SK-N-SH (cell line): ENCODE measurements at regions not wholly inside any gene's neighbourhood (a gene's known extent, or its start where the extent isn't known, plus 50 kb on each side); places are given as distances from the start of the nearest gene placed in this dataset.

Experiments
- EP300 ChIP-seq, 2 experiments: IDR thresholded peaks; 2 replicates each; pipeline versions ENCODE4 v1.4.0 to v1.6.1; 2012; ENCODE audit warnings: borderline replicate concordance in 1 of 2, low read depth in 1 of 2, low read length in 1 of 2
- FOXJ3 ChIP-seq: sonication (generic); formaldehyde crosslinking; IDR thresholded peaks from 2 replicates; pipeline ENCODE4 v1.5.1; 2020; ENCODE audit warnings: mild to moderate bottlenecking, missing genetic modification reagents
- JUND ChIP-seq: IDR thresholded peaks from 2 replicates; pipeline ENCODE4 v1.4.0; 2012
- NFIC ChIP-seq: IDR thresholded peaks from 2 replicates; pipeline ENCODE4 v1.4.0; 2012; ENCODE audit warnings: borderline replicate concordance
- NRF1 ChIP-seq: IDR thresholded peaks from 2 replicates; pipeline ENCODE4 v1.6.1; 2012; ENCODE audit warnings: low read depth, mild to moderate bottlenecking, low read length
- POLR2AphosphoS5 ChIP-seq: IDR thresholded peaks from 2 replicates; pipeline ENCODE4 v1.6.1; 2012; ENCODE audit warnings: low read depth, low read length
- RAD21 ChIP-seq: IDR thresholded peaks from 2 replicates; pipeline ENCODE4 v1.6.1; 2012; ENCODE audit warnings: mild to moderate bottlenecking, low read length
- RCOR1 ChIP-seq: fragments of 150-350 bp; IDR thresholded peaks from 2 replicates; pipeline ENCODE4 v1.6.1; 2017; ENCODE audit warnings: antibody characterized with exemption, low read length
- SMC3 ChIP-seq: IDR thresholded peaks from 2 replicates; pipeline ENCODE4 v1.6.1; 2012; ENCODE audit warnings: low read depth, low read length, improper control_type of control experiment
- TAF1 ChIP-seq: IDR thresholded peaks from 2 replicates; pipeline ENCODE4 v1.6.1; 2012; ENCODE audit warnings: low read depth, mild to moderate bottlenecking, low read length, moderate library complexity, borderline replicate concordance
- TF ChIP-seq, protein P1 (sequence below): fragments of 200-600 bp; sonication (generic); IDR thresholded peaks from 2 replicates; pipeline ENCODE4 v1.6.1; 2017; ENCODE audit warnings: antibody characterized with exemption, mild to moderate bottlenecking, moderate library complexity
- TF ChIP-seq, protein P2 (sequence below): IDR thresholded peaks from 2 replicates; pipeline ENCODE4 v1.4.0; 2012; ENCODE audit warnings: low read depth, borderline replicate concordance

DNA sequence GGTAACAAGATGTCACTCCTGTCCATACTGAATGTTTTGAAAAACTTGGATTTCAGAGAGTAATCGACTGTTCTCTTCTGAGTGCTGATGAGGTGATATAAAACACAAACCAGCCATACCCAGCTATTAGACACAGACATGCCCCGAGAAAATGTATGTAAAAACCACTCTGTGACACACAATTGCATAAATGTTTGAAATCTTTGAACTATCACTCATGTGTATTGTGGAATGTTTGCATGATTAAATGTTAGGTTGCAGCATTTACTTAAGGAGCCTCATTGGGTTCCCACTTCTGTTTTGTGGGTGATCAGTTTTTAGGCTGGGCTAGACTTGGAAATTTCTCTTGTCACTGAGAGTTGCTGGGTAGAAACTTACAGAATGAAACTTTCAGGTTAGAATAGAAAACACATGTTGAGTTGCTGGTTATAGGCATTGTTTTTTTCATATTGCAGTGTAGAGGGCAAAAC is 270.4 kb upstream of the B3GALT2 start:
- no peak for TF ChIP-seq TAF1
- TF ChIP-seq NRF1, result no peak
- TF ChIP-seq RAD21, result no peak
- TF ChIP-seq SMC3, result no peak
- TF ChIP-seq, protein P1, sequence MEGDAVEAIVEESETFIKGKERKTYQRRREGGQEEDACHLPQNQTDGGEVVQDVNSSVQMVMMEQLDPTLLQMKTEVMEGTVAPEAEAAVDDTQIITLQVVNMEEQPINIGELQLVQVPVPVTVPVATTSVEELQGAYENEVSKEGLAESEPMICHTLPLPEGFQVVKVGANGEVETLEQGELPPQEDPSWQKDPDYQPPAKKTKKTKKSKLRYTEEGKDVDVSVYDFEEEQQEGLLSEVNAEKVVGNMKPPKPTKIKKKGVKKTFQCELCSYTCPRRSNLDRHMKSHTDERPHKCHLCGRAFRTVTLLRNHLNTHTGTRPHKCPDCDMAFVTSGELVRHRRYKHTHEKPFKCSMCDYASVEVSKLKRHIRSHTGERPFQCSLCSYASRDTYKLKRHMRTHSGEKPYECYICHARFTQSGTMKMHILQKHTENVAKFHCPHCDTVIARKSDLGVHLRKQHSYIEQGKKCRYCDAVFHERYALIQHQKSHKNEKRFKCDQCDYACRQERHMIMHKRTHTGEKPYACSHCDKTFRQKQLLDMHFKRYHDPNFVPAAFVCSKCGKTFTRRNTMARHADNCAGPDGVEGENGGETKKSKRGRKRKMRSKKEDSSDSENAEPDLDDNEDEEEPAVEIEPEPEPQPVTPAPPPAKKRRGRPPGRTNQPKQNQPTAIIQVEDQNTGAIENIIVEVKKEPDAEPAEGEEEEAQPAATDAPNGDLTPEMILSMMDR, result no peak
- no peak for TF ChIP-seq POLR2AphosphoS5
- TF ChIP-seq JUND, result no peak
- TF ChIP-seq FOXJ3 (CRISPR knock-in tag), result no peak
- TF ChIP-seq EP300 (IDR thresholded peaks at IDR 0.05; ENCODE audit: borderline replicate concordance in 1 of 2, low read depth in 1 of 2, low read length in 1 of 2), result no peak
- no peak for TF ChIP-seq NFIC
- TF ChIP-seq, protein P2, sequence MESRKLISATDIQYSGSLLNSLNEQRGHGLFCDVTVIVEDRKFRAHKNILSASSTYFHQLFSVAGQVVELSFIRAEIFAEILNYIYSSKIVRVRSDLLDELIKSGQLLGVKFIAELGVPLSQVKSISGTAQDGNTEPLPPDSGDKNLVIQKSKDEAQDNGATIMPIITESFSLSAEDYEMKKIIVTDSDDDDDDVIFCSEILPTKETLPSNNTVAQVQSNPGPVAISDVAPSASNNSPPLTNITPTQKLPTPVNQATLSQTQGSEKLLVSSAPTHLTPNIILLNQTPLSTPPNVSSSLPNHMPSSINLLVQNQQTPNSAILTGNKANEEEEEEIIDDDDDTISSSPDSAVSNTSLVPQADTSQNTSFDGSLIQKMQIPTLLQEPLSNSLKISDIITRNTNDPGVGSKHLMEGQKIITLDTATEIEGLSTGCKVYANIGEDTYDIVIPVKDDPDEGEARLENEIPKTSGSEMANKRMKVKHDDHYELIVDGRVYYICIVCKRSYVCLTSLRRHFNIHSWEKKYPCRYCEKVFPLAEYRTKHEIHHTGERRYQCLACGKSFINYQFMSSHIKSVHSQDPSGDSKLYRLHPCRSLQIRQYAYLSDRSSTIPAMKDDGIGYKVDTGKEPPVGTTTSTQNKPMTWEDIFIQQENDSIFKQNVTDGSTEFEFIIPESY, result no peak
- no peak for TF ChIP-seq RCOR1
